Ovary (tissue), 3 donors: ENCODE measurements at regions not wholly inside any gene's neighbourhood (a gene's known extent, or its start where the extent isn't known, plus 50 kb on each side); places are given as distances from the start of the nearest gene placed in this dataset.

Source experiments
- CTCF ChIP-seq, 3 donors: fragments of 450-650 bp in 2 of 3; fragments of 200-600 bp in 1 of 3; IDR thresholded peaks; one replicate each; pipeline versions ENCODE4 v1.5.1 to v1.8.0; 2016 to 2022; ENCODE audit warnings: antibody characterized with exemption in 3 of 3, mild to moderate bottlenecking in 1 of 3
- EP300 ChIP-seq: sonication (generic); formaldehyde crosslinking; IDR thresholded peaks from one replicate; pipeline ENCODE4 v1.6.1; 2017; ENCODE audit warnings: antibody characterized with exemption
- POLR2A ChIP-seq: fragments of 450-650 bp; IDR thresholded peaks from one replicate; pipeline ENCODE4 v1.6.1; 2017; ENCODE audit warnings: antibody characterized with exemption, mild to moderate bottlenecking, moderate library complexity
- donor health status: DM: no; HTN: no; CAD: no.

- TF ChIP-seq CTCF (IDR thresholded peaks at IDR 0.05) (no peak), POLR2A (no peak), EP300 (no peak)
These were observed 559.5 kb downstream of the UTRN start for GRCh38 chr6:144844596-144844995.
